BJ (cell line): ENCODE measurements at regions not wholly inside any gene's neighbourhood (a gene's known extent, or its start where the extent isn't known, plus 50 kb on each side); places are given as distances from the start of the nearest gene placed in this dataset.
"Not testable (repeated sequence)": the region's sequence is repeated elsewhere in the genome, so short reads cannot be mapped to it uniquely, and the experiment has no call there.

Source experiments
- CTCF ChIA-PET: fragments of 350-600 bp; formaldehyde crosslinking; extraction: SDS; loops from one replicate; lab custom pipeline; 2021; ENCODE audit warnings: antibody characterized with exemption, inconsistent platforms; lab: Yijun Ruan, JAX
- POLR2A ChIA-PET: fragments of 300-600 bp; sonication (Branson Sonifier 250); formaldehyde crosslinking; extraction: SDS; loops from one replicate; lab custom pipeline; 2021; ENCODE audit warnings: antibody characterized with exemption; lab: Charles Lee
- DNase-seq: peaks from one replicate; pipeline ENCODE4 v3.0.0-alpha.2; 2011; ENCODE audit warnings: low read depth
- H3K27me3 ChIP-seq: 2 replicates; pipeline ENCODE4 v1.6.0; 2011; ENCODE audit warnings: low read length; ENCODE audit not compliant: control insufficient read depth, insufficient read depth
- H3K36me3 ChIP-seq: 2 replicates; pipeline ENCODE4 v1.5.1; 2011; ENCODE audit warnings: low read length; ENCODE audit not compliant: control insufficient read depth, insufficient read depth
- H3K4me3 ChIP-seq: 2 replicates; pipeline ENCODE4 v1.5.1; 2011; ENCODE audit warnings: low read depth, mild to moderate bottlenecking, control low read depth, low read length
- TF ChIP-seq, protein P1 (sequence below): IDR thresholded peaks from 2 replicates; pipeline ENCODE4 v1.5.1; 2011; ENCODE audit warnings: low read depth, mild to moderate bottlenecking, control low read depth, inconsistent platforms, low read length, moderate library complexity; ENCODE audit not compliant: insufficient read depth

DNA sequence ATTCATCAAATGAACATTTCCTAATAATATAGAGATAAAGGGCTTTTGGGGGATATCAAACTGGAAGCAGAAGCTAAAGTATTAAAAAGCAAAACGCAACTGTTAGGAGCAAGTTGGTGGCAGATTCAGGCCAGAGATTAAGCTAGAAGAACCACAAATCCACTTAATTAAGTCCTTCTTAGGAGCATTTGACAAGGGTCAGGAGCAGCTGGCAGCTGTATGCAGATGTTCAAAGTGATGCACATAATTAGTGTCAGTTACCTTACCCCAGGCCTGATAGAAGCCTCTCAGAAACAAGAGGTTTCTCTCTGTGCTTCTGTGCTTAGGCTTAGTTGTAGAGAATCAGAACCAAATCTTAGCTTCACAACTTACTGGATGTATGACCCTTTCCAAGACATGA lies 546.5 kb upstream of the ANO5 start:
- no peak overlapping the region for H3K4me3 ChIP-seq
- ChIA-PET POLR2A (no interaction called here), CTCF (no interaction called here)
- no peaks in the 10 kb centered on the region for H3K36me3 ChIP-seq
- no peaks in the 10 kb centered on the region for H3K27me3 ChIP-seq
- TF ChIP-seq, protein P1, sequence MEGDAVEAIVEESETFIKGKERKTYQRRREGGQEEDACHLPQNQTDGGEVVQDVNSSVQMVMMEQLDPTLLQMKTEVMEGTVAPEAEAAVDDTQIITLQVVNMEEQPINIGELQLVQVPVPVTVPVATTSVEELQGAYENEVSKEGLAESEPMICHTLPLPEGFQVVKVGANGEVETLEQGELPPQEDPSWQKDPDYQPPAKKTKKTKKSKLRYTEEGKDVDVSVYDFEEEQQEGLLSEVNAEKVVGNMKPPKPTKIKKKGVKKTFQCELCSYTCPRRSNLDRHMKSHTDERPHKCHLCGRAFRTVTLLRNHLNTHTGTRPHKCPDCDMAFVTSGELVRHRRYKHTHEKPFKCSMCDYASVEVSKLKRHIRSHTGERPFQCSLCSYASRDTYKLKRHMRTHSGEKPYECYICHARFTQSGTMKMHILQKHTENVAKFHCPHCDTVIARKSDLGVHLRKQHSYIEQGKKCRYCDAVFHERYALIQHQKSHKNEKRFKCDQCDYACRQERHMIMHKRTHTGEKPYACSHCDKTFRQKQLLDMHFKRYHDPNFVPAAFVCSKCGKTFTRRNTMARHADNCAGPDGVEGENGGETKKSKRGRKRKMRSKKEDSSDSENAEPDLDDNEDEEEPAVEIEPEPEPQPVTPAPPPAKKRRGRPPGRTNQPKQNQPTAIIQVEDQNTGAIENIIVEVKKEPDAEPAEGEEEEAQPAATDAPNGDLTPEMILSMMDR: no peak
- no peak for DNase-seq

DNA sequence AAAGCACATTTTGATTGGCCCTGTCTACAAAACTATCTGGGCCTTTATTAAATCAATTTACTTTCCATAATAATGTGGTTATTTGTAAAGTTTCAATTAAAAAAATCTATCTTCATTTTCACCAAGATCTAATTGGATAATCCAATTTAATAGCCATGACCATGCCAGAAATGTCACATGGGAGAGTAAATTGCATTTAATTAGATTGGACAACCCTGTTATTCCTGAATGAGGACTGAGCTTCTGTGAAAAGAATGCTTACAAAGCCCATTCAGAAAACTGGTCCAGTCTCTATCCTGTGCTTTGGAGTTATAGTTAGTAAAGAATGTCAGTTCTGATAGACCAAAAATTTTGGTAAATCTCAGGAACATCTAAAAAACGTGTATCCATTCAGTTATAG lies 541.9 kb upstream of the ANO5 start:
- no peak for DNase-seq

DNA sequence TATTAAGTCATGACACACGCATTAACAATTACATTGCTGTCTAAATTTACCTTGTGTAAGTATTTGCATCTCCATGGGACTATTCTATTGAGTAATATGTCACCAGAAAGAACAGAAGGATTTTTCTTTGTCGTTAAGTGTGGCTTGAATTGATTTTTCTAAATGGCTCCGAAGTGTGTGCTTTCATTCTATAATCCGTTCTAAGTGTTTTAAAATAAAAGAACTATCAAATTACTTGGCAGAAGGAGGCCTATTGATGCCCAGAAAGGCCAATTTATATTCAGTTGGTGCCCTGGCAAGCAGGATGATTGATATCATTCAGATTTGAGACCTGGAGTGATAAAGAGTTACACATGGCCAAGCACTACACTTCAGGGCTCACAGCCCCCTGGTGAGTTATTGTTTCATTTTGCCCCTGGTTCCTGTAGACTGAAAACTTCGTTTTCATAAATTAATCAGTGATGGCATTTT lies 538.9 kb upstream of the ANO5 start:
- no peak for DNase-seq
- TF ChIP-seq, protein P1: no peak
- ChIA-PET POLR2A (no interaction called here), CTCF (no interaction called here)
- no peaks in the 10 kb centered on the region for H3K27me3 ChIP-seq
- H3K4me3 ChIP-seq: no peak overlapping the region
- no peaks in the 10 kb centered on the region for H3K36me3 ChIP-seq

More for the DNA sequence above, 541.9 kb upstream of the ANO5 start:
- CTCF ChIA-PET: no interaction called here
- Histone ChIP-seq H3K4me3 (no peak overlapping the region), H3K36me3 (no peaks in the 10 kb centered on the region), H3K27me3 (no peaks in the 10 kb centered on the region)
- TF ChIP-seq, protein P1: no peak
- POLR2A ChIA-PET: no interaction called here

DNA sequence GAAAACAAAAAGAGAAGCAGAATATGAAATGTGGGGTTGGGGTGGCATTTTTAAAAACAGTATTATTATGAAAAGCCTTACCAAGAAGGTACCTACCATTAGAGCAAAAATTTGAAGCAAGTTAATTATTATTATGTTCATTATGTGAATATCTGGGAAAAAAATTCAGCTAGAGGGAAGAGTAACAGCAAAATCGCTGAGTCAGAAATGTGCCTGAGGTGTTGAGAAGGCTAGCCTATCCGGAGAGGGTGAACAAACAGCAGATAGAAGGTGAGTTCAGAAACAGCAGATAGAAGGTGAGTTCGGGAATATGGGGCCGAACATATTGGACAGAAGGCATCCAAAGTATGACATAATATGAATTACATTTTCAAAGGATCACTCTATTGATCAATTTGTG lies 536.8 kb upstream of the ANO5 start:
- Histone ChIP-seq H3K27me3 (no peaks in the 10 kb centered on the region), H3K36me3 (no peaks in the 10 kb centered on the region), H3K4me3 (no peak overlapping the region)
- CTCF ChIA-PET: no interaction called here
- POLR2A ChIA-PET: no interaction called here
- TF ChIP-seq, protein P1: no peak
- DNase-seq: no peak

DNA sequence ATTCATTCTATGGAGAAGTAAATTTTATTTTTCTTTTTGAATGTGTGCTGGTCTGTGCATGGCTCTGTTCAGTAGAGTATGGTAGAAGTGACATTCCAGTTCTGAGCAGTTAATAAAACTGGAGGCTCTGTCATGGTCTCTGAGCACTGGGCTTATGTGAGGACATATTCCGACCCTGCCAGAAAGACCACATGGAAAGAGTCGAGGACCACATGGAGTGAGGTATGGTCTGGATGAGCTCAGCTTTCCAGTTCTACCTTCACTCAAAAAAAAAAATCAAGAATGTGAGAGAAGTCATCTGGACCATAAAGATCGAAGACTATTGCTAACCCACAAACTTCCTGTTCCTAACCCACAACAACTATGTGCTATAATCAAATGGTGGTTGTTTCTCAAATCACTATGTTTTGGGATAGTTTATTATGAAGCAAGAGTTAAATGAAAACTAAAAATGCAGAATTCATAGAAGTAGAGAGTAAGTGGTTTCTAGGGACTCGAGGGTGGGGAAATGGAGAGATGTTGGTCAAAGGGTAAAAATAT lies 534.2 kb upstream of the ANO5 start:
- H3K36me3 ChIP-seq: no peaks in the 10 kb centered on the region
- ChIA-PET POLR2A (no interaction called here), CTCF (no interaction called here)
- H3K4me3 ChIP-seq: no peak overlapping the region
- TF ChIP-seq, protein P1: no peak
- no peaks in the 10 kb centered on the region for H3K27me3 ChIP-seq
- no peak for DNase-seq

DNA sequence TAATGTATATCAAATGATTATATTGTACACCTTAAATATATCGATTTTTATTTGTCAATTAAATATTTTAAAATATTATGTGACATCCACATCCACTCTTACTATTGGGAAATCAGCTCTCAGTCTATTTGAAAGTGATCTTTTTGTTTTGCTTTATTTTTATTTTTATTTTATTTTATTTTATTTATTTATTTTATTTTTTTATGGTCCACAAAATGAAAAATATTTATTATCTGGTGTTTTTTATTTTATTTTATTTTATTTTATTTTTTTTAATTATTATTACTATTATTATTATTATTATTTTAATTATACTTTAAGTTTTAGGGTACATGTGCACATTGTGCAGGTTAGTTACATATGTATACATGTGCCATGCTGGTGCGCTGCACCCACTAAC lies 533.5 kb upstream of the ANO5 start:
- H3K27me3 ChIP-seq, H3K4me3 ChIP-seq, H3K36me3 ChIP-seq, DNase-seq, POLR2A ChIA-PET, CTCF ChIA-PET: not testable (repeated sequence)
